ENCODE measurements at regions not wholly inside any gene's neighbourhood (a gene's known extent, or its start where the extent isn't known, plus 50 kb on each side); places are given as distances from the start of the nearest gene placed in this dataset.

- no peak overlapping the region for H3K9ac ChIP-seq (ENCODE audit: low read depth in 1 of 2, low read length in 2 of 2)
- no peak overlapping the region for H3K27ac ChIP-seq (ENCODE audit: low read depth, low read length)
- H3K9me3 ChIP-seq (ENCODE audit: control insufficient read depth in 1 of 2, low read length in 2 of 2) = no peaks in the 10 kb centered on the region
- no peaks in the 10 kb centered on the region for H3K36me3 ChIP-seq (ENCODE audit: control insufficient read depth in 1 of 2, insufficient read depth in 2 of 2, low read length in 2 of 2)
- H3K27me3 ChIP-seq (ENCODE audit: control insufficient read depth in 1 of 2, insufficient read depth in 2 of 2, low read length in 2 of 2) = no peaks in the 10 kb centered on the region
- peaks cover 0 to under 1% of the 10 kb centered on the region in 2 donors for H3K4me1 ChIP-seq (ENCODE audit: control insufficient read depth in 1 of 2, insufficient read depth in 2 of 2, low read length in 2 of 2)
- no peak overlapping the region for H3K4me3 ChIP-seq (ENCODE audit: low read depth in 1 of 2, low read length in 2 of 2)
Measured at GRCh38 chr13:42388326-42388725, 116.4 kb downstream of the AKAP11 start.

- no peaks in the 10 kb centered on the region for H3K27me3 ChIP-seq (ENCODE audit: control insufficient read depth in 1 of 2, insufficient read depth in 2 of 2, low read length in 2 of 2)
- no peak overlapping the region for H3K27ac ChIP-seq (ENCODE audit: low read depth, low read length)
- H3K9ac ChIP-seq (ENCODE audit: low read depth in 1 of 2, low read length in 2 of 2) = no peak overlapping the region
- no peak overlapping the region for H3K4me3 ChIP-seq (ENCODE audit: low read depth in 1 of 2, low read length in 2 of 2)
- H3K36me3 ChIP-seq (ENCODE audit: control insufficient read depth in 1 of 2, insufficient read depth in 2 of 2, low read length in 2 of 2) = no peaks in the 10 kb centered on the region
- no peaks in the 10 kb centered on the region for H3K9me3 ChIP-seq (ENCODE audit: control insufficient read depth in 1 of 2, low read length in 2 of 2)
- peaks cover 5 to 6% of the 10 kb centered on the region in 2 donors for H3K4me1 ChIP-seq (ENCODE audit: control insufficient read depth in 1 of 2, insufficient read depth in 2 of 2, low read length in 2 of 2)
Measured at GRCh38 chr13:42389041-42389440, 117.1 kb downstream of the AKAP11 start.

- no peaks in the 10 kb centered on the region for H3K27me3 ChIP-seq (ENCODE audit: control insufficient read depth in 1 of 2, insufficient read depth in 2 of 2, low read length in 2 of 2)
- H3K36me3 ChIP-seq (ENCODE audit: control insufficient read depth in 1 of 2, insufficient read depth in 2 of 2, low read length in 2 of 2) = no peaks in the 10 kb centered on the region
- H3K4me1 ChIP-seq (ENCODE audit: control insufficient read depth in 1 of 2, insufficient read depth in 2 of 2, low read length in 2 of 2) = peaks cover 5 to 12% of the 10 kb centered on the region in 2 donors
- H3K4me3 ChIP-seq (ENCODE audit: low read depth in 1 of 2, low read length in 2 of 2) = no peak overlapping the region
- no peaks in the 10 kb centered on the region for H3K9me3 ChIP-seq (ENCODE audit: control insufficient read depth in 1 of 2, low read length in 2 of 2)
- H3K9ac ChIP-seq (ENCODE audit: low read depth in 1 of 2, low read length in 2 of 2) = no peak overlapping the region
- H3K27ac ChIP-seq (ENCODE audit: low read depth, low read length) = no peak overlapping the region
Measured at GRCh38 chr13:42392180-42392579, 120.2 kb downstream of the AKAP11 start.

- no peaks in the 10 kb centered on the region for H3K9me3 ChIP-seq (ENCODE audit: control insufficient read depth in 1 of 2, low read length in 2 of 2)
- peaks cover 5 to 12% of the 10 kb centered on the region in 2 donors for H3K4me1 ChIP-seq (ENCODE audit: control insufficient read depth in 1 of 2, insufficient read depth in 2 of 2, low read length in 2 of 2)
- H3K4me3 ChIP-seq (ENCODE audit: low read depth in 1 of 2, low read length in 2 of 2) = no peak overlapping the region
- H3K36me3 ChIP-seq (ENCODE audit: control insufficient read depth in 1 of 2, insufficient read depth in 2 of 2, low read length in 2 of 2) = no peaks in the 10 kb centered on the region
- no peak overlapping the region for H3K27ac ChIP-seq (ENCODE audit: low read depth, low read length)
- H3K9ac ChIP-seq (ENCODE audit: low read depth in 1 of 2, low read length in 2 of 2) = no peak overlapping the region
- no peaks in the 10 kb centered on the region for H3K27me3 ChIP-seq (ENCODE audit: control insufficient read depth in 1 of 2, insufficient read depth in 2 of 2, low read length in 2 of 2)
Measured at GRCh38 chr13:42392716-42393572, 121.0 kb downstream of the AKAP11 start.

- no peaks in the 10 kb centered on the region for H3K36me3 ChIP-seq (ENCODE audit: control insufficient read depth in 1 of 2, insufficient read depth in 2 of 2, low read length in 2 of 2)
- H3K9ac ChIP-seq (ENCODE audit: low read depth in 1 of 2, low read length in 2 of 2) = no peak overlapping the region
- H3K4me1 ChIP-seq (ENCODE audit: control insufficient read depth in 1 of 2, insufficient read depth in 2 of 2, low read length in 2 of 2) = peaks cover 5 to 12% of the 10 kb centered on the region in 2 donors
Measured at GRCh38 chr13:42393573-42394360, 121.8 kb downstream of the AKAP11 start.

GRCh38 chr13:42394361-42394708 is 122.4 kb downstream of the AKAP11 start:
- Histone ChIP-seq H3K4me3 (ENCODE audit: low read depth in 1 of 2, low read length in 2 of 2) (no peak overlapping the region), H3K27ac (ENCODE audit: low read depth, low read length) (no peak overlapping the region), H3K9ac (ENCODE audit: low read depth in 1 of 2, low read length in 2 of 2) (no peak overlapping the region), H3K4me1 (ENCODE audit: control insufficient read depth in 1 of 2, insufficient read depth in 2 of 2, low read length in 2 of 2) (peaks cover 5 to 12% of the 10 kb centered on the region in 2 donors), H3K27me3 (ENCODE audit: control insufficient read depth in 1 of 2, insufficient read depth in 2 of 2, low read length in 2 of 2) (no peaks in the 10 kb centered on the region), H3K9me3 (ENCODE audit: control insufficient read depth in 1 of 2, low read length in 2 of 2) (no peaks in the 10 kb centered on the region), H3K36me3 (ENCODE audit: control insufficient read depth in 1 of 2, insufficient read depth in 2 of 2, low read length in 2 of 2) (no peaks in the 10 kb centered on the region)

More at GRCh38 chr13:42393573-42394360, 121.8 kb downstream of the AKAP11 start:
- no peak overlapping the region for H3K27ac ChIP-seq (ENCODE audit: low read depth, low read length)
- H3K27me3 ChIP-seq (ENCODE audit: control insufficient read depth in 1 of 2, insufficient read depth in 2 of 2, low read length in 2 of 2) = no peaks in the 10 kb centered on the region
- no peaks in the 10 kb centered on the region for H3K9me3 ChIP-seq (ENCODE audit: control insufficient read depth in 1 of 2, low read length in 2 of 2)
- H3K4me3 ChIP-seq (ENCODE audit: low read depth in 1 of 2, low read length in 2 of 2) = no peak overlapping the region

GRCh38 chr13:42394711-42395085 is 122.7 kb downstream of the AKAP11 start:
- H3K4me1 ChIP-seq (ENCODE audit: control insufficient read depth in 1 of 2, insufficient read depth in 2 of 2, low read length in 2 of 2) = peaks cover 5 to 12% of the 10 kb centered on the region in 2 donors
- H3K27me3 ChIP-seq (ENCODE audit: control insufficient read depth in 1 of 2, insufficient read depth in 2 of 2, low read length in 2 of 2) = no peaks in the 10 kb centered on the region
- no peak overlapping the region for H3K27ac ChIP-seq (ENCODE audit: low read depth, low read length)
- H3K36me3 ChIP-seq (ENCODE audit: control insufficient read depth in 1 of 2, insufficient read depth in 2 of 2, low read length in 2 of 2) = no peaks in the 10 kb centered on the region
- H3K9me3 ChIP-seq (ENCODE audit: control insufficient read depth in 1 of 2, low read length in 2 of 2) = no peaks in the 10 kb centered on the region
- no peak overlapping the region for H3K9ac ChIP-seq (ENCODE audit: low read depth in 1 of 2, low read length in 2 of 2)
- no peak overlapping the region for H3K4me3 ChIP-seq (ENCODE audit: low read depth in 1 of 2, low read length in 2 of 2)

- Histone ChIP-seq H3K9ac (ENCODE audit: low read depth in 1 of 2, low read length in 2 of 2) (no peak overlapping the region), H3K9me3 (ENCODE audit: control insufficient read depth in 1 of 2, low read length in 2 of 2) (no peaks in the 10 kb centered on the region), H3K27me3 (ENCODE audit: control insufficient read depth in 1 of 2, insufficient read depth in 2 of 2, low read length in 2 of 2) (no peaks in the 10 kb centered on the region), H3K4me3 (ENCODE audit: low read depth in 1 of 2, low read length in 2 of 2) (no peak overlapping the region), H3K36me3 (ENCODE audit: control insufficient read depth in 1 of 2, insufficient read depth in 2 of 2, low read length in 2 of 2) (no peaks in the 10 kb centered on the region), H3K27ac (ENCODE audit: low read depth, low read length) (no peak overlapping the region), H3K4me1 (ENCODE audit: control insufficient read depth in 1 of 2, insufficient read depth in 2 of 2, low read length in 2 of 2) (peaks cover 5 to 12% of the 10 kb centered on the region in 2 donors)
Measured at GRCh38 chr13:42395086-42395821, 123.3 kb downstream of the AKAP11 start.

GRCh38 chr13:42396501-42396900 is 124.5 kb downstream of the AKAP11 start:
- Histone ChIP-seq H3K27me3 (ENCODE audit: control insufficient read depth in 1 of 2, insufficient read depth in 2 of 2, low read length in 2 of 2) (no peaks in the 10 kb centered on the region), H3K9ac (ENCODE audit: low read depth in 1 of 2, low read length in 2 of 2) (no peak overlapping the region), H3K36me3 (ENCODE audit: control insufficient read depth in 1 of 2, insufficient read depth in 2 of 2, low read length in 2 of 2) (no peaks in the 10 kb centered on the region), H3K4me1 (ENCODE audit: control insufficient read depth in 1 of 2, insufficient read depth in 2 of 2, low read length in 2 of 2) (peaks cover 5 to 12% of the 10 kb centered on the region in 2 donors), H3K27ac (ENCODE audit: low read depth, low read length) (no peak overlapping the region), H3K9me3 (ENCODE audit: control insufficient read depth in 1 of 2, low read length in 2 of 2) (no peaks in the 10 kb centered on the region), H3K4me3 (ENCODE audit: low read depth in 1 of 2, low read length in 2 of 2) (no peak overlapping the region)

Data from duodenal mucosa (tissue), 2 donors.